Left lung (tissue), 4 donors: ENCODE measurements at regions not wholly inside any gene's neighbourhood (a gene's known extent, or its start where the extent isn't known, plus 50 kb on each side); places are given as distances from the start of the nearest gene placed in this dataset.

ENCODE experiments used
- ATAC-seq: fragments of 200-7000 bp; cut with Tn5 transposase; one replicate; pipeline ENCODE4 v1.9.1; 2020; ENCODE audit warnings: moderate library complexity
- DNase-seq, 4 donors: peaks; one replicate each; pipeline ENCODE4 v3.0.0-alpha.2; 2013 to 2020
- H3K27ac ChIP-seq, 2 donors: fragments of 200-600 bp; sonication (generic) in 1 of 2; one replicate each; pipeline versions ENCODE4 v1.5.0 to v1.8.0; 2020 to 2021
- H3K27me3 ChIP-seq, 2 donors: fragments of 200-600 bp; sonication (generic) in 1 of 2; one replicate each; pipeline versions ENCODE4 v1.5.0 to v1.8.0; 2020 to 2021
- H3K36me3 ChIP-seq, 2 donors: fragments of 200-600 bp; sonication (generic) in 1 of 2; one replicate each; pipeline versions ENCODE4 v1.5.0 to v1.8.0; 2020 to 2021
- H3K4me1 ChIP-seq, 2 donors: fragments of 200-600 bp; one replicate each; pipeline ENCODE4 v1.8.0; 2021
- H3K4me3 ChIP-seq, 2 donors: fragments of 200-600 bp; sonication (generic) in 1 of 2; one replicate each; pipeline versions ENCODE4 v1.5.0 to v1.8.0; 2020 to 2021; ENCODE audit warnings: mild to moderate bottlenecking in 1 of 2
- H3K9me3 ChIP-seq, 2 donors: fragments of 200-600 bp; sonication (generic) in 1 of 2; one replicate each; pipeline versions ENCODE4 v1.5.0 to v1.8.0; 2020 to 2021
- intact Hi-C, 2 donors: fragments of 100-400 bp; cut with DNase I; formaldehyde crosslinking; loops; one replicate each; pipeline versions ENCODE4 v1.11.2 to v1.14.2; 2022
- TF ChIP-seq, protein P1 (sequence below), 2 donors: fragments of 200-600 bp; sonication (generic) in 1 of 2; IDR thresholded peaks; one replicate each; pipeline versions ENCODE4 v1.5.0 to v1.8.0; 2021; ENCODE audit warnings: antibody characterized with exemption in 2 of 2
- donor health status: DM: no; HTN: yes; CAD: no.
- donor health status: DM: no; HTN: no; CAD: no.

DNA sequence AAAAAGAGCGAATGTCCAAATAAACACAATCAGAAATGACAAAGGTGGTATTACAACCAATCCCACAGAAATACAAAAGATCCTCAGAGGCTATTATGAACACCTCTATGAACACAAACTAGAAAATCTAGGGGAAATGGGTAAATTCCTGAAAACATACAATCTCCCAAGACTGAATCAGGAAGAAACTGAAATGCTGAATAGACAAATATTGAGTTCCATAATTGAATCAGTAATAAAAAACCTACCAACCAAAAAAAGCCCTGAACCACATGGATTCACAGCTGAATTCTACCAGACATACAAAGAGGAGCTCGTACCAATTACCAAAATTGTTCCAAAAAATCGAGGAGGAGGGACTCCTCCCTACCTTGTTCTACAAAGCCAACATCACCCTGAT is 56.1 kb upstream of the ZNF800 start:
- no peak overlapping the region for H3K4me3 ChIP-seq
- DNase-seq (no peak), ATAC-seq (no peak)
- H3K27ac ChIP-seq, result no peak overlapping the region
- H3K9me3 ChIP-seq, result peaks cover 0 to 18% of the 10 kb centered on the region in 2 donors
- H3K4me1 ChIP-seq, result no peaks in the 10 kb centered on the region
- no peaks in the 10 kb centered on the region for H3K27me3 ChIP-seq
- intact Hi-C loops, result no loop called here
- H3K36me3 ChIP-seq, result no peaks in the 10 kb centered on the region
- TF ChIP-seq, protein P1, sequence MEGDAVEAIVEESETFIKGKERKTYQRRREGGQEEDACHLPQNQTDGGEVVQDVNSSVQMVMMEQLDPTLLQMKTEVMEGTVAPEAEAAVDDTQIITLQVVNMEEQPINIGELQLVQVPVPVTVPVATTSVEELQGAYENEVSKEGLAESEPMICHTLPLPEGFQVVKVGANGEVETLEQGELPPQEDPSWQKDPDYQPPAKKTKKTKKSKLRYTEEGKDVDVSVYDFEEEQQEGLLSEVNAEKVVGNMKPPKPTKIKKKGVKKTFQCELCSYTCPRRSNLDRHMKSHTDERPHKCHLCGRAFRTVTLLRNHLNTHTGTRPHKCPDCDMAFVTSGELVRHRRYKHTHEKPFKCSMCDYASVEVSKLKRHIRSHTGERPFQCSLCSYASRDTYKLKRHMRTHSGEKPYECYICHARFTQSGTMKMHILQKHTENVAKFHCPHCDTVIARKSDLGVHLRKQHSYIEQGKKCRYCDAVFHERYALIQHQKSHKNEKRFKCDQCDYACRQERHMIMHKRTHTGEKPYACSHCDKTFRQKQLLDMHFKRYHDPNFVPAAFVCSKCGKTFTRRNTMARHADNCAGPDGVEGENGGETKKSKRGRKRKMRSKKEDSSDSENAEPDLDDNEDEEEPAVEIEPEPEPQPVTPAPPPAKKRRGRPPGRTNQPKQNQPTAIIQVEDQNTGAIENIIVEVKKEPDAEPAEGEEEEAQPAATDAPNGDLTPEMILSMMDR (IDR thresholded peaks at IDR 0.05), result no peak

DNA sequence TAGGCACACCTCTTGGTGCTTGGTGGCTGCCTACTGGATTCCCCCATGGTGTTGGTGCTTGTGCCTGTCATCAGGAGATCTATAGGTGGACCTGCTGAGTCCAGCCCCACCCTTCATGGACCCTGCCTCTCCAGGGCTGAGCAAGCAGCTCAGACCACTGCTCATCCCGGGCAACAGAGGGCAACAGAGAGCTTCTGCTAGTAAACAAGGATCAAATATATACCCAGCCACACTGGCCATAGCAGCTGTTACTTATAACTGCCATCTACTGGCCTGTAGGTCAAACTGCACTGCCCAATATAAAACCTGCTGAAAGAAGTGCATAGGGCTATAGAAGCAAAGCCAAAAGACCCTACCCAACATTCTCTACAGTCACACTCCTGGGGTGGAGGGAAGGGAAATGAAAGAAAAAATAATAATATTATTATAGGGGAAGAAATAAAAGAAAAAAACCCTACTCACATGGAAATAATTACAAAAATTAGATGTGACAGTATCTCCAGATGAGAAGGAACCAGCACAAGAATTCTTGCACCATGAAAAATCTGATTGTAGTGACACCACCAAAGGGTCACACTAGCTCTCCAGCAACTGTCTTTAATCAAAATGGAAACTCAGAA is 54.9 kb upstream of the ZNF800 start:
- ATAC-seq, result peak; percentile 65

DNA sequence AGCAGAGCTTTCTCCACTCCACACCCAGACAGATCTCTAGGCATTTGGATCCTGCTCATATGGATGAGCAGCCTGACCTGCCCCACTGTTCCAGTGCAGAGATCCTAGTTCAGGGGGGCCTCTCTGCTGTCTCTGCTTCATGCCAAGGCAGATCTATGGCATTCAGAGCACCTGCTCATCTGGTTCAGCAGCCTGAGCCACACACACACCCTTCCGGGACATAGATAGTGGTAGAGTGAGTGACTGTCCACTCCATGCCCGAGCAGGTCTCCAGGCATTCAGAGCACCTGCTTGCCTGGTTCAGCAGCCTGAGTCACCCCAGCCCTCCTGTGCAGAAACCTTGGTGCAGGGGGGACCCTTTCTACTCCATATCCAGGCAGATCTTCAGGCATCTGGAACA is 54.3 kb upstream of the ZNF800 start:
- intact Hi-C loops, result no loop called here

More for the DNA sequence above, 54.9 kb upstream of the ZNF800 start:
- no peak overlapping the region for H3K4me3 ChIP-seq
- no peak overlapping the region for H3K27ac ChIP-seq
- H3K27me3 ChIP-seq, result no peaks in the 10 kb centered on the region
- no peaks in the 10 kb centered on the region for H3K36me3 ChIP-seq
- DNase-seq, result no peak
- TF ChIP-seq, protein P1 (IDR thresholded peaks at IDR 0.05), result peak; percentile 19 to 36
- intact Hi-C loops, result no loop called here
- no peaks in the 10 kb centered on the region for H3K4me1 ChIP-seq
- H3K9me3 ChIP-seq, result peaks cover 0 to 18% of the 10 kb centered on the region in 2 donors

More for the DNA sequence above, 54.3 kb upstream of the ZNF800 start:
- DNase-seq (no peak), ATAC-seq (no peak)
- Histone ChIP-seq H3K9me3 (peaks cover 0 to 18% of the 10 kb centered on the region in 2 donors), H3K36me3 (no peaks in the 10 kb centered on the region), H3K4me3 (no peak overlapping the region), H3K27me3 (no peaks in the 10 kb centered on the region), H3K4me1 (no peaks in the 10 kb centered on the region), H3K27ac (no peak overlapping the region)
- TF ChIP-seq, protein P1 (IDR thresholded peaks at IDR 0.05), result no peak
